ENCODE measurements at regions not wholly inside any gene's neighbourhood (a gene's known extent, or its start where the extent isn't known, plus 50 kb on each side); places are given as distances from the start of the nearest gene placed in this dataset.
"Not testable (repeated sequence)": the region's sequence is repeated elsewhere in the genome, so short reads cannot be mapped to it uniquely, and the experiment has no call there.

- TF ChIP-seq, protein P1, sequence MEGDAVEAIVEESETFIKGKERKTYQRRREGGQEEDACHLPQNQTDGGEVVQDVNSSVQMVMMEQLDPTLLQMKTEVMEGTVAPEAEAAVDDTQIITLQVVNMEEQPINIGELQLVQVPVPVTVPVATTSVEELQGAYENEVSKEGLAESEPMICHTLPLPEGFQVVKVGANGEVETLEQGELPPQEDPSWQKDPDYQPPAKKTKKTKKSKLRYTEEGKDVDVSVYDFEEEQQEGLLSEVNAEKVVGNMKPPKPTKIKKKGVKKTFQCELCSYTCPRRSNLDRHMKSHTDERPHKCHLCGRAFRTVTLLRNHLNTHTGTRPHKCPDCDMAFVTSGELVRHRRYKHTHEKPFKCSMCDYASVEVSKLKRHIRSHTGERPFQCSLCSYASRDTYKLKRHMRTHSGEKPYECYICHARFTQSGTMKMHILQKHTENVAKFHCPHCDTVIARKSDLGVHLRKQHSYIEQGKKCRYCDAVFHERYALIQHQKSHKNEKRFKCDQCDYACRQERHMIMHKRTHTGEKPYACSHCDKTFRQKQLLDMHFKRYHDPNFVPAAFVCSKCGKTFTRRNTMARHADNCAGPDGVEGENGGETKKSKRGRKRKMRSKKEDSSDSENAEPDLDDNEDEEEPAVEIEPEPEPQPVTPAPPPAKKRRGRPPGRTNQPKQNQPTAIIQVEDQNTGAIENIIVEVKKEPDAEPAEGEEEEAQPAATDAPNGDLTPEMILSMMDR (conservative IDR thresholded peaks at IDR 0.05; ENCODE audit: low read length): no peak
- H3K4me3 ChIP-seq (ENCODE audit: low read length): no peak overlapping the region
- DNase-seq (ENCODE audit: low read depth): no peak
Measured at GRCh38 chr10:130516141-130516735, 380.0 kb downstream of the GLRX3 start.

- not testable (repeated sequence) for H3K4me3 ChIP-seq (ENCODE audit: low read length); DNase-seq (ENCODE audit: low read depth)
Measured at GRCh38 chr10:130518921-130519320, 382.7 kb downstream of the GLRX3 start.

DNA sequence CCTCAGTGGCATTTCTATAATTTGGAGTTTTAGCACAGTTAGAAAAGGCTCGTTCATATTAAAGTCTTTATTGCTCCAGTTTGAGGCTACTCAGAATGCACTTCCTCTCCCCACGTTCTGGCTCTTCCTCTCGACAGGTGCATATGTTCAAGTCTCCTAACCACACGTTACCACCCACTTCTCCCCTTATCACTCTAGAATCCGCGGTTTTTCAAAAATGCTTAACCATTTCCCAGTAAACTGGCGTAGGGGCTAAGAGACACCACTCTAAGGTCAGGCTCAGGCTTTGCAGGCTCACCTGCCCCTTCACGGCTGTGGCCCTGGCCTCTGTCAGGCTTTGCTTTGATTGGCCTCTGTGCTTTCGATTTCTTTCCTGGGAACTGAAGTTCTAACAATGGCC lies 383.6 kb downstream of the GLRX3 start:
- H3K4me3 ChIP-seq (ENCODE audit: low read length): no peak overlapping the region
- no peak for DNase-seq (ENCODE audit: low read depth)
- TF ChIP-seq, protein P1 (conservative IDR thresholded peaks at IDR 0.05; ENCODE audit: low read length): no peak

DNA sequence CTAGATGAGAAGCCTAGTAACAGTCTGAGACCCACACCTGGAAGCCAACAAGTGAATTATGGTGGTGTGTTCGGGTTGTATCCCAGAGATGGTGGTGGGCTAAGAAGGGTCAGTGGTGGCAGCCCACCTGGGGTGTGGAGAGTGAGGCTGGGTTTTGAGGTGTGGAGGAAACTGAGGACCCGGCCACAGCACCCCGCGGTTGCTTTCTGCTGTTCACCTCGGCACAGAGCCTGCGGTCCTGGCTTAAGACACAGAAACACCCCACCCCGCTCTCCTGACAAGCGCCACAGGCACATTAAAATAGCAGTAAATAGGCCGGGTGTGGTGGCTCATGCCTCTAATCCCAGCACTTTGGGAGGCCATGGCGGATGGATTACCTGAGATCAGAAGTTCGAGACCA lies 395.1 kb downstream of the GLRX3 start:
- TF ChIP-seq, protein P1 (conservative IDR thresholded peaks at IDR 0.05; ENCODE audit: low read length): no peak
- no peak for DNase-seq (ENCODE audit: low read depth)
- no peak overlapping the region for H3K4me3 ChIP-seq (ENCODE audit: low read length)

DNA sequence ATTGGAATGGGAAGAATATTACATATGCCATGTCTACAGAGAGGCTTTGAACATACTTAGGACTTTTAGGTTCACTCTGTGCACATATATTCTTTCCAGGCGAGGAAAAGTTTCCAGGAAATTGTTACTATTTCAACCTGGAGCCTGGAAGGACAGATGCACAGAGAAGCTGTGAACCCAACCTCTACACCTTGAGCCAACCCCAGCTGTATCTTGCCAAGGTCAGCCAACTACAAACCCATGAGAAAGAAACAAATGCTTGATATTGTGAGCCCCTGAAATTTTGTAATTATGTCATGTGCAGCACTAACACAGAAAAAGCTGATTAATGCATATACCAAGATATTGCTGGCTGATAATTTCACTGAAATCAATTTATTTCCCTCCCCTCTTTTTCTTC lies 404.9 kb downstream of the GLRX3 start:
- no peak for DNase-seq (ENCODE audit: low read depth)
- H3K4me3 ChIP-seq (ENCODE audit: low read length): no peak overlapping the region
- TF ChIP-seq, protein P1 (conservative IDR thresholded peaks at IDR 0.05; ENCODE audit: low read length): no peak

DNA sequence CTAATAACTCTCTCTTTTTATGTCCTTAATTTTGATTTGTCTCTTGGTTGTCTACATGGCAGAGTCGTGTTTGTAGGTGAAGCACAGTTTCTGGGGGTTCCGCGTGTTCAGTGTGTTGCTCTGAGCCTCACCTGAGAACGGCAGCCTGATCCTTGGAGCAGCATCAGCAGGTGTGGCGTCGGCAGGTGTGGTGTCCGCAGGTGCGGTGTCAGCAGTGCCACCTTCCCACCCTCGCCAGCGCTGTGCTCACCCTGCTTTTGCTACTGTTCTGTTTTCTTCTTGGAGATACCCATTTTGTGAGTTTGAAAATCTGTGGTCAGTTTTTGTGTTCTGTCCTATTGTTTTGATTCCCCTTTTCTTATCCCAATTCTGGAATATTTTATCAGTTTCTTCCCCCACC lies 406.6 kb downstream of the GLRX3 start:
- TF ChIP-seq, protein P1 (conservative IDR thresholded peaks at IDR 0.05; ENCODE audit: low read length): no peak
- no peak overlapping the region for H3K4me3 ChIP-seq (ENCODE audit: low read length)
- no peak for DNase-seq (ENCODE audit: low read depth)

GRCh38 chr10:130543794-130544193 lies 407.6 kb downstream of the GLRX3 start:
- H3K4me3 ChIP-seq (ENCODE audit: low read length): no peak overlapping the region
- DNase-seq (ENCODE audit: low read depth): no peak
- TF ChIP-seq, protein P1 (conservative IDR thresholded peaks at IDR 0.05; ENCODE audit: low read length): no peak

DNA sequence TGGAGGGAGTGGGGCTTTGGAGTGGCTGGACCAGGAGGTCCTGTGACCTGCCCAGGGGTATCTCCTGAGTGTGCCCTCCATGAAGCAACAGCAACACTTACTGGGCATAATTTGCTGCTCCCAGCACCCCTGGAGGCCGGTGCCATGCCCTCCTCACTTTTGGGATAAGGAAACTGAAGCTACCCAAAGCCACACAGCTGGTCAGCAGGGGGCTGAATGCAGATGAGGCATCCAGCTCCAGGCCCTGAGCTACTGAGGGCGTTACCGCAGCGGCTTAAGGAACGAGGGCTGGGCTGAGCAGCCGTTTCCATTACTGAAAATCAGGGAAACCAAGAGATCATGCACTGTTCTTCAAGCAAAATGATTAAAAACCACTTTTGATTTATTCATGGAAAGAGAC lies 408.9 kb downstream of the GLRX3 start:
- DNase-seq (ENCODE audit: low read depth): no peak
- no peak overlapping the region for H3K4me3 ChIP-seq (ENCODE audit: low read length)
- TF ChIP-seq, protein P1 (conservative IDR thresholded peaks at IDR 0.05; ENCODE audit: low read length): no peak

Data from AG10803 (cell line).